ENCODE measurements at regions not wholly inside any gene's neighbourhood (a gene's known extent, or its start where the extent isn't known, plus 50 kb on each side); places are given as distances from the start of the nearest gene placed in this dataset.
"Not testable (repeated sequence)": the region's sequence is repeated elsewhere in the genome, so short reads cannot be mapped to it uniquely, and the experiment has no call there.

DNA sequence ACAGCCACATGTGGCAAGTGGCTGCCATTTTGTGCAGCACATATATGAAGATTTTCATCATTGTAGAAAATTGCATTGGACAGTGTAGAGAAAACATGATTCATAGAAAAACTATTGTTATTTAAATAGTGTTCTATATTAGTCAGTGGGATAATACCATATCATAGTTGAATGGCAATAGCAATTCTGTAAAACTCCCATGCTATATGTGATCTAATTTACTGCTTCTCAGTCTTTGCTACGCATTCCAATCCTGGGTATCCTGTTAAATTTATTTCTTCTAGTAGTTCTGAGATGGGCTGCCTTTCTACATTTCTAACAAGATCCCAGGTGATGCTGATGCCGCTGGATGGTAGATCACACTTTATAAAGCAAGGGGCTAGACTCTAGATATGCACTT lies 117.5 kb upstream of the FBXO28 start:
- TF ChIP-seq, protein P1, sequence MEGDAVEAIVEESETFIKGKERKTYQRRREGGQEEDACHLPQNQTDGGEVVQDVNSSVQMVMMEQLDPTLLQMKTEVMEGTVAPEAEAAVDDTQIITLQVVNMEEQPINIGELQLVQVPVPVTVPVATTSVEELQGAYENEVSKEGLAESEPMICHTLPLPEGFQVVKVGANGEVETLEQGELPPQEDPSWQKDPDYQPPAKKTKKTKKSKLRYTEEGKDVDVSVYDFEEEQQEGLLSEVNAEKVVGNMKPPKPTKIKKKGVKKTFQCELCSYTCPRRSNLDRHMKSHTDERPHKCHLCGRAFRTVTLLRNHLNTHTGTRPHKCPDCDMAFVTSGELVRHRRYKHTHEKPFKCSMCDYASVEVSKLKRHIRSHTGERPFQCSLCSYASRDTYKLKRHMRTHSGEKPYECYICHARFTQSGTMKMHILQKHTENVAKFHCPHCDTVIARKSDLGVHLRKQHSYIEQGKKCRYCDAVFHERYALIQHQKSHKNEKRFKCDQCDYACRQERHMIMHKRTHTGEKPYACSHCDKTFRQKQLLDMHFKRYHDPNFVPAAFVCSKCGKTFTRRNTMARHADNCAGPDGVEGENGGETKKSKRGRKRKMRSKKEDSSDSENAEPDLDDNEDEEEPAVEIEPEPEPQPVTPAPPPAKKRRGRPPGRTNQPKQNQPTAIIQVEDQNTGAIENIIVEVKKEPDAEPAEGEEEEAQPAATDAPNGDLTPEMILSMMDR (IDR thresholded peaks at IDR 0.05) = not testable (repeated sequence)
- not testable (repeated sequence) for TF ChIP-seq POLR2A, EP300 (IDR thresholded peaks at IDR 0.05)
